K562 (cell line): ENCODE measurements at regions not wholly inside any gene's neighbourhood (a gene's known extent, or its start where the extent isn't known, plus 50 kb on each side); places are given as distances from the start of the nearest gene placed in this dataset.

Experiments used
- ATF7 ChIP-seq: fragments of 450-650 bp; IDR thresholded peaks from 2 replicates; pipeline ENCODE4 v1.7.1; 2014; ENCODE audit warnings: mild to moderate bottlenecking, moderate library complexity
- NR2C2 ChIP-seq, 2 experiments: fragments of 200-800 bp in 1 of 2; sonication (Bioruptor generic) in 1 of 2; sonication (generic) in 1 of 2; formaldehyde crosslinking in 1 of 2; IDR thresholded peaks; 2 replicates each; pipeline versions ENCODE4 v1.6.1 to v1.8.0; 2016 to 2022; ENCODE audit warnings: mild to moderate bottlenecking in 1 of 2, missing compliant biosample characterization in 1 of 2, missing genetic modification characterization in 1 of 2, missing genetic modification reagents in 1 of 2
- ZFX ChIP-seq: sonication (generic); formaldehyde crosslinking; IDR thresholded peaks from 2 replicates; pipeline ENCODE4 v1.8.0; 2022; ENCODE audit warnings: mild to moderate bottlenecking, missing genetic modification reagents, moderate library complexity
- TF ChIP-seq, protein P1 (sequence below), 2 experiments: fragments of 250-450 bp in 1 of 2; fragments of 450-650 bp in 1 of 2; sonication (Bioruptor Pico) in 1 of 2; IDR thresholded peaks; 2 replicates each; pipeline versions ENCODE4 v1.6.1 to v1.8.0; 2016 to 2021; ENCODE audit warnings: mild to moderate bottlenecking in 2 of 2, moderate library complexity in 2 of 2, missing compliant biosample characterization in 1 of 2, missing genetic modification characterization in 1 of 2

DNA sequence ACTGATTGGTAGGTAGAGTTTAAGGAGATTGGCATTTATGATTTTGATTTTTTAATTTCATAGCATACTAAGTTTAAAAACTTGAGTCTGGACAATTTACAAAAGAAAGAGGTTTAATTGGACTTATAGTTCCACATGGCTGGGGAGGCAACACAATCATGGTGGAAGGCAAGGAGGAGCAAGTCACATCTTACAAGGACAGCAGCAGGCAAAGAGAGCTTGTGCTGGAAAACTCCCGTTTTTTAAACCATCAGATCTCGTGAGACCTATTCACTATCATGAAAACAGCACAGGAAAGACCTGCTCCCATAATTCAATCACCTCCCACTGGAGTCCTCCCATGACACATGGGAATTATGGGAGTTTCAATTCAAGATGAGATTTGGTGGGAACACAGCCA, 630.9 kb upstream of the NR2F2 start:
- TF ChIP-seq NR2C2 (CRISPR knock-in tag; IDR thresholded peaks at IDR 0.05), result no peak
- TF ChIP-seq NR2C2 (tag; IDR thresholded peaks at IDR 0.05), result no peak
- TF ChIP-seq ATF7, result no peak
- TF ChIP-seq, protein P1, sequence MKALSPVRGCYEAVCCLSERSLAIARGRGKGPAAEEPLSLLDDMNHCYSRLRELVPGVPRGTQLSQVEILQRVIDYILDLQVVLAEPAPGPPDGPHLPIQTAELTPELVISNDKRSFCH (CRISPR knock-in tag; IDR thresholded peaks at IDR 0.05), result no peak
- TF ChIP-seq, protein P1 (tag; IDR thresholded peaks at IDR 0.05), result no peak
- no peak for TF ChIP-seq ZFX
